ENCODE measurements at regions not wholly inside any gene's neighbourhood (a gene's known extent, or its start where the extent isn't known, plus 50 kb on each side); places are given as distances from the start of the nearest gene placed in this dataset.

DNA sequence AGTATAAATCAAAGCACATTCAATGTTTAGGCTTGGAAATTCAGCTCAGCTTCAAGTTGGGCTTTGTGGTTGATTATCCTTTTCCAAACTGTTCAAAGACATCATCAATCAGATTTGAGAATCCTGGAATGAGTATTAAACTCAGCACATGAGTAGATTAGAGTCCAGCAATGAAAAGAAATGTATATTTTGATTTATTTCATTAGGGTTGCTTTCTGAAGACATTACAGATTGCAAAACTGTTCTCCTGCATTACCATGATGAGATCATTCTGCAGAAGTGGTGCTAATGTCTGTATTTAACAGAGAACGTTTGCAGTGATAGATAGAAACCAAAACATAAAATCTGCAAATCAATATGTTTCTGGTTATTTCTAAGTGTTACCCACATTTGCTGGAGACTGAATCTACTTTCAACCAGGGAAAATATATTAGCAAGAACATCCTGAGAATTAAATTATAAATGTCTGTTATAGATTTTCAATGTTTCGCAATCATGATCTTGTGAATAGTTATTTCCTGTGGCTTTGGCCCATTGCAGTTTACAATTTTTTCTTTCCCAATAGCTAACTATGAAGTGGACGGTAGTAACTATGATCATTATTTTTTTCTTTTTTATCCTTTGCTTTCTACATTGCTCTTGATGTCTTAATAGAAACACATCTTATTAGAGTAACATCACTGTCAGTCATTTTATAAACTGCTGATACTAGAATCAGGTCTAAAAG lies 1125.7 kb upstream of the GOT2 start:
- in situ Hi-C loops (cut with MboI; ENCODE audit: low sequenced_read_pairs in 4 of 4), result no loop called here
- H3K4me1 ChIP-seq, result no peaks in the 10 kb centered on the region
- no peaks in the 10 kb centered on the region for H3K27me3 ChIP-seq
- no peak overlapping the region for H3K27ac ChIP-seq
- no peak overlapping the region for H3K4me3 ChIP-seq
- no peak for ATAC-seq
- no peak for DNase-seq
- no peaks in the 10 kb centered on the region for H3K9me3 ChIP-seq
- TF ChIP-seq POLR2A (IDR thresholded peaks at IDR 0.05) (no peak), CTCF (IDR thresholded peaks at IDR 0.05 in 4 of 5, conservative IDR thresholded peaks at IDR 0.05 in 1 of 5) (no peak)
- intact Hi-C loops (cut with DNase I; ENCODE audit: low total_unique reads), result no loop called here
- H3K36me3 ChIP-seq, result no peaks in the 10 kb centered on the region

- in situ Hi-C loops (cut with MboI; ENCODE audit: low sequenced_read_pairs in 4 of 4) (no loop called here), intact Hi-C loops (cut with DNase I; ENCODE audit: low total_unique reads) (no loop called here)
- Histone ChIP-seq H3K27ac (no peak overlapping the region), H3K9me3 (no peaks in the 10 kb centered on the region), H3K36me3 (no peaks in the 10 kb centered on the region), H3K4me3 (no peak overlapping the region), H3K27me3 (no peaks in the 10 kb centered on the region), H3K4me1 (no peaks in the 10 kb centered on the region)
- ATAC-seq, result no peak
- DNase-seq, result no peak
- TF ChIP-seq POLR2A (IDR thresholded peaks at IDR 0.05) (no peak), CTCF (IDR thresholded peaks at IDR 0.05 in 4 of 5, conservative IDR thresholded peaks at IDR 0.05 in 1 of 5) (no peak)
Measured at GRCh38 chr16:59854846-59855439, 1120.8 kb upstream of the GOT2 start.

GRCh38 chr16:59849716-59850115 lies 1115.6 kb upstream of the GOT2 start:
- Histone ChIP-seq H3K27me3 (no peaks in the 10 kb centered on the region), H3K4me1 (no peaks in the 10 kb centered on the region), H3K27ac (no peak overlapping the region), H3K36me3 (no peaks in the 10 kb centered on the region), H3K4me3 (no peak overlapping the region), H3K9me3 (no peaks in the 10 kb centered on the region)
- TF ChIP-seq POLR2A (IDR thresholded peaks at IDR 0.05) (no peak), CTCF (IDR thresholded peaks at IDR 0.05 in 4 of 5, conservative IDR thresholded peaks at IDR 0.05 in 1 of 5) (no peak)
- ATAC-seq (no peak), DNase-seq (no peak)
- intact Hi-C loops (cut with DNase I; ENCODE audit: low total_unique reads), result no loop called here
- in situ Hi-C loops (cut with MboI; ENCODE audit: low sequenced_read_pairs in 4 of 4), result no loop called here

DNA sequence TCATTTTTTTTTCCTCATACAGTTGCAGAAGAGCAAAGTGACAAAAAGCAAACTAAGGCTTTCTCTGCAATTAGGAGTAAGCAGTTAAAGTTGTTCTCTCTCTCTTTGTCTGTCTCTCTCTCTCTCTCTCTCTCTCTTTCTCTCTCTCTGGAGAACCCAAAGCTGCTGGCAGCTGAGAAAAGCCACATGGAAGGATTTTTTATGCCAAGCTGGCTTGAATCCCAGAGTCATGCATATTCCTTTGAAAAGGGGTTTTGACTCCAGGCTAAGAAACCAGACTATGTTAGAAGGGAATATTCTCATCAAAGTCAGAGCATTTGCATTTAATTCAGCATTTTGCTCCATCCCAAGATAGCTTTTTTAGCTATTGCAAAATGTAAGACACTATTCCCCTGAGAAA lies 1114.2 kb upstream of the GOT2 start:
- no peaks in the 10 kb centered on the region for H3K4me1 ChIP-seq
- no peaks in the 10 kb centered on the region for H3K9me3 ChIP-seq
- no peaks in the 10 kb centered on the region for H3K36me3 ChIP-seq
- TF ChIP-seq CTCF (IDR thresholded peaks at IDR 0.05 in 4 of 5, conservative IDR thresholded peaks at IDR 0.05 in 1 of 5), result no peak
- no peak for TF ChIP-seq POLR2A (IDR thresholded peaks at IDR 0.05)
- intact Hi-C loops (cut with DNase I; ENCODE audit: low total_unique reads) (no loop called here), in situ Hi-C loops (cut with MboI; ENCODE audit: low sequenced_read_pairs in 4 of 4) (no loop called here)
- H3K27me3 ChIP-seq, result no peaks in the 10 kb centered on the region
- DNase-seq (no peak), ATAC-seq (no peak)
- no peak overlapping the region for H3K4me3 ChIP-seq
- no peak overlapping the region for H3K27ac ChIP-seq
